Activated CD4-positive, alpha-beta T cell treated with anti-CD3 and anti-CD28 coated beads for 1 hour (primary cell): ENCODE measurements at regions not wholly inside any gene's neighbourhood (a gene's known extent, or its start where the extent isn't known, plus 50 kb on each side); places are given as distances from the start of the nearest gene placed in this dataset.

ENCODE experiments used
- DNase-seq: peaks from one replicate; pipeline ENCODE4 v3.0.0-alpha.2; 2020

DNA sequence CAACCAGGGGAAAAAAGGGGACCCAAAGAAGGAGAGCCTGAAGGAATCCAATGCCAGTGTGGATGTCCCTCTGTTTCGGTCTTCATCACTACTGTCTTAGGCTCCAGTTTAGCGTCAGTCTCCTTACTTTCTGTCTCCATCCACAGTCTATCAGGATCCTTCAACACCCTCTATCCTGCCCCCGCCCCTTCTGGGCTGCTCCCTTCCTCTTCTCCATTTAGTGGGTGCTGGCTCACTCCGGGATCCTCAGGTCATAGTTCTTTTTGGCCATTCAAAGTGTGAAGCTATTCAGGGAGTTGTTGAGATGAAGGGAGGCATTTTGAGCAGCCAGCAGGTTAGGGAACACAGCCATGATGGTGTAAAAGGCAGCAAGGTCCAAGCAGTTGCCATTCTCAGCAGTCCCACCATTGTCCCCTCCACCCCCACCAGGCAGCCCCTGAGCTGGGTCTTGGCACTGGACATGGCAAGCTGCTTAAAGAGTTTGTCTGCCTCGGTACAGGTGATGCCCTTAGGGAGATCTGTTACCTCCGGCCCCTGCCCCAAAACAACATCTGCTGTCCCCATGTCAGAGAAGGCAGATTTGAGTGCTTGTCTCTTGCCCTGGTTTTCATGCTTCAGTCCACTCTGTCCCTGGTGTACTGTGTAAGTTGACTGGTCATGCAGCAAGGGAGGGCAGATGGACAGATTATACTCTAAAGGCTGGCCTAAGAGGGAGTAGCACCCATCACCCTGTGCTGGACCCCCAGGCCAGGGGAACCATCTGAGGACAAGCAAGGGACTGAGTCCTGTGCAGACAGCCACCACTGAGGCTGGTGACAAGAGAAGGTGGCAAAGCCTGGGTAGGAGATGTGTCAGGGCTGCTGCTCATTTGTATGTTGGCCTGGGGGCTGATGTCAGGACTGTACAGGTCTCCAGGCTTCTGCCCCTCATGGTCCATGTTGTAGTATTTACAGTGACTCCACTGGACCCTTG is 842.0 kb downstream of the HACE1 start:
- DNase-seq = no peak

DNA sequence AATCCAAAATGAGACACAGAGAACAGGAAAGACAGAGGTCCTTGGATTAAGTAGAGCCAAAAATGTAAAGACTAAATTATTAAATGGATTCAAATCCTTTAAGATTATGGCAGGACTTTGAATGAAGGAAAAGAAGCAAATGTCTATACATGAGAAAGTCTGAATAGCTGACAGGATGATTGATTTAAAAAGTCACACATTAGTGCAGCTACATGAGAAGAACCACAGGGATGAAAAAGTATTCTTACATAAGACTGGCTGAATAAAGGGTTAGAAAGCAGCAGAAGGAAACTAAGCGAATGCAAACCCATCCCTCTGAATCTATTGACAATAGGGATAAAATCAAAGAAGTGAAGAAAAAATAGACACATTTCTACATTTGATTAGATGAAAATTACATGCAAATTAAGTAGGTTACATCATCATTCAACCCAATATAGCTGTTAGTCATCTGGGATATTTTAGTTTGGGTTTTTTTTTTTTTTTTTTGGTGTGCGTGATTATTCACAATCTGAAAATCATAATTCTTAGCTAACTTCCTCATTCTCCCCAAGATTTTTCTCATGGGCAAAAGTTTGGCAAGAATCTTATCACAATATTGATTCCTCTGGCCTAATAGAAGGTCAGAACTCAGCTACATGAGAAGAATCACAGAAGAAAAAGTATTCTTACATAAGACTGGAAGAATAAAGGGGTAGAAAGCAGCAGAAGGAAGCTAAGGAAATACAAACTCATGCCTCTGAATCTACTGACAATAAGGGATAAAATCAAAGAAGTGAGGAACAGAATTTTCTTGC is 845.4 kb downstream of the HACE1 start:
- no peak for DNase-seq

DNA sequence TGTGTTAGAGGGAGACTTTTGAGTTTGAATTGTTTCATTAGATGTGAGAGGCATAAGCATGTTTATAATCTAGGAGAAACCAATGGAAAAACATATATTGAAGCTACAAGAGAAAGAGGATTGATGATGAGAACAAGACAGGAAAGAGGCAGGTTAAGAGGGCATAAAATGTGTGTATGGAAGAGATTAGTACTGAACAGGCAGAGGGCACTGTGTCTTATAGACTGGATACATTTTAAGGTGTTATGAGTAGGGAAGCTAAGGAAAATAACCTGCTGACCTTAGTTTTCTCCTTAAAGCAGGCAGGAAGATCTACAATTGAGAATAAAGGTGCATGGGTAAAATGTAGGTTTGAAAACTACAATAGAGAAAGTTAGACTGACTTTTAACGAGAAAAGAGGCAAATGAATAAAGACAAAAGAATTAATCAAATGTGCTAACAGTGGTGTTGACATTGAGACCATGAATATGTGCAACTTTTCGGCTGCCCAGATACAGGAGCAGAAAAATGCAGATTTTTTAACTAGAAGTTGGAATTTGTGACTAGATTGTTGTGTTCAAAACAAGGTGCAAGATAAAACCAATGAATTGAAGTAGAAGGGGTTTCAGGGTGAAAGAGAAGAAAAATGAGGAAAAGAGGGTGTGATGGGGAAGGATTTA is 846.3 kb downstream of the HACE1 start:
- DNase-seq = no peak

DNA sequence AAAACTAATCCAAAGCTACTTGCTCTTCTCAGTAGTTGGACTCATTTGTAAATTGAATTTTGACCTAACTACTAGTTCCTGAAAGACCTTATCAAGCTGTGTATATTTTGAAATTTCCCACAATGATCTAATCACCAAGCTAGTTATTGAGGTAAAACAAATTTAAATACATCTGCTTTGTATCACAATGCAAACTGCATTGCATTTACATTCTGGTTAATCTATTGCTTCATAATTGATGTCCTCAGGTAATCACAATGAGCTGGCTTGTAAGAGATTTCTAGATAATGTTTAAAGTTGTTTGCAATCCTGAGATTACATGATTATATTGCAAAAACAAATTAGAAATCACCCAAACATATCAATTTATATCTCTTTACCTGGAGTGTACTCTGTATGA is 848.8 kb downstream of the HACE1 start:
- DNase-seq = no peak

DNA sequence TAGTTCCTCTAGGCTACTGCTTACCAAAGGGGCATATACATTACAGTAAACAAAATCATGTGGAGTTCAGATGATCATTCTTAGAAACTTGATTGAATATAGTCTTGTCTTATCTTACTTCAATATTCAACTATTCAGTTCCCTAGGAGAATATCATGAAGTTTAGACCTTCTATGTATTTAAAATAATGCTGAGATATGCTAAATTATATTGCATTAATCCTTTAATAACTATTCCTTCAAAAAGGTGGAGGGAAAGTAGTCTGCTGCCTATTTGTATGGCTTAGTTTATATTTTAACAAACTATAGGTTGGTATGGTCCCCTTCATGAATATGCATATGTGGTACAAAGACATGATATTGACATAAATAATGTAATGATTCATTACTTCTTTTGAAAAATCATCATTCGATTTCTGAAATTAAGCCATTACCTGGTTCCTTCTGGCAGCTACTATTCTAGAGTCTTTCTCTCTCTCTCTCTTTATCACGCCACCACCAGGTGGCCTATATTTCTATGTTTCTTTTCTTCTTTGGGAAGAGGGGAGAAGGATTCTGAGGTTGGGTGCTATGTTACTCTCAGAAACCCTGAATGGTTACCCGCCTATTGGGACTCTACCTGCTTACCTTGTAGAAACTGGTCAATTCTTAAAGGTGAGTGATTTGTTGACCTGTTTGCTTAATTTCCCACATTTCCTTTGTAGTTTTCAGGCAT is 855.8 kb downstream of the HACE1 start:
- no peak for DNase-seq

DNA sequence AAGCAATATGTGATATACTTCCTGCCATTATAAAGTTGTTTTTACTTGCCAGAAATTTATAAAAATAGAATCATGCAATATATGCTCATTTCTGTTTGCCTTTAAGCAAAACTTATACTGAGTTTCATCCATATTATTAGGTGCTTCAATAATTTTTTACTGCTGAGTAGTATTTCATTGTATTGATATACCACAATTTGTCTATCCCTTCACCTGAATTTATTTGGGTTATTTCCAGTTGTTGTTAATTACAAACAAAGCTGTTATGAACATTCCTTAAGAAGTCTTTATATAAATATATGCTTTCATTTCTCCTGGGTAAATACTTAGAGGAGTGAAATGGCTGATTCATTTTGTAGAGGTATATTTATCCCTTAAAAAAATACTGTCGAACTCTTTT is 864.1 kb downstream of the HACE1 start:
- no peak for DNase-seq

DNA sequence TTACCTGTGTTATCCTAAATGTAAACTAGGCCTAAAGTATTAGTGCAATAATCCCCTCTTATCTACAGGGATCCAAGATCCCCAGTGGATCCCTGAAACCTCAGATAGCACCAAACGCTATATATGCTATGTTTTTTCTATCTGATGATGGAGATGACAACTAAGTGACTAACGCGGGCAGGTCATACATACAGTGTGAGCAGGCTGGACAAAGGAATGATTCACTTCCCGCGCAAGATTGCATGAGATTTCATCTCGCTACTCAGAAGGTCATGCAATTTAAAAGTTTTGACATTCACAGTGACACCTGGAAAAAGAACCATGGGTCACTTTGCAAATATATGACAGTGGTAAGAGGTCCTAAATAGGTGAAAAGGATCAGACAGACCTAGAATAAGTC is 875.9 kb downstream of the HACE1 start:
- DNase-seq = no peak

DNA sequence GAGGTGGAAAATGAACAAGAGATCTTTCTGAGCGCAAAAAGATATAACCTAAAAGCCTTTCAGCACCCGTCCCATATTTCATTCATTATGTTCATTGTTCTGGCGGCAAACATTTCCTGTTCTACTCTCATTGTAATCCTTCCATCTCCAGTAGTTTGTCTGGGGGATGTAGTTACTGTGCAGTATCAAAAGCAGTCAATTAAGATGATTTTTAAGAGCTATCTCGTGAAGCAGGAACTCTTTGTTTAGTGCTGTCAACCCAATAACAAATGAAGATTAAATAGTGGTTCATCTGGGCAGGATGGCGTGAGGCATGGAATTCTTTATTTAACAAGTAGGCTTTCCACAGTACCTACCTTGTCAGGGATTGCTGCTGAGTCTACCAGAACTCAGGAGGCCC is 876.7 kb downstream of the HACE1 start:
- no peak for DNase-seq

DNA sequence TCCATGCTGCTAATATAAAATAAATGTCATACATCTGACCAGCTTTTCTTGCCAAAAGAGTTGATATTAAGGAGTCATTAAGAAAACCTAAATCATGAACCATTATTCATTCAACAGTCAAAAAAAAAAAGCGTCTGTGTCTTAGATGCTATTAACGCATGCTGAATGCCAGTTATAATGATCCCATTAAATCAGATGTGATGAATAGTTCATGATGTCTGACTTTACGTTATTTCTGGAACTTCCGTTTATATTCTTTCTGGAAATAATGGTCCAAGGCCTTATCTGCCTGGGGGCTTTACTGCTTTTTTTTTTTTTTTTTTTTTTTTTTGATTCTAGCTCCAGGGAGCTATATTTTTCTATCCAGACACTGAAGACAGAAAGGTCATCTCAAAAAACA is 877.1 kb downstream of the HACE1 start:
- DNase-seq = no peak

DNA sequence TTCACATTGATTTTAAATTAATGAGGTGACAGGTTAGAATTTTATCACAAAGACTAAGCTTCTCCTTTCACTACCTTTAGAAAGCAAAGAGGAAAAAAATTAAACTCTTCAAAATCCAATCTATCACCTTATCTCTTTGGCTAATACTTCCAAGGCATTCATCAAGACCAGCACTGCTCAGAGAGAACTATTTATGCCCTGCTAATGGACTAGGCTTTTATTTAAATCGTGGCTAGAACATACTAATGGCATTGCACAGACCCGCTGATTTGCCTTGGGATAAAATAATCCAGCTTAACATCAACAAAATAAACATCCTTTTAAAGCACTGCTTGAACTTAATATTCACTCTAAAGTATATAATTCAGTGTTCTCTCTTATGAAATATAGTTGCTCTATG is 880.4 kb downstream of the HACE1 start:
- no peak for DNase-seq

DNA sequence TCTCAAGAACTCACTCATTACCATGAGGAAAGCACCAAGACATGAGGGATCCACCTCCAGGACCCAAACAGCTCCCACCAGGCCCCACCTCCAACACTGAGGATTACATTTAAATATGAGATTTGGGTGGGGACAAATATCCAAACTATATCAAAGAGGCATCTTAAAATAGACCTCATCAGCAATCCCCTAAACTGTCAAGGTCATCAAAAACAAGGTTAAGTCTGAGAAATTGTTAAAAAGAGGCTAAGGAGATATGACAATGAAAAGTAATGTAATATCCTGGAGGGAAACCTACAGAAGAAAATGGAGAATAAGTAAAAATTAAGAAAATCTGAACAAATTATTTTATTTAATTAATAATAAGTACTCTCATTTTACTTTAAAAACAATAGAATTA is 922.3 kb downstream of the HACE1 start:
- no peak for DNase-seq

DNA sequence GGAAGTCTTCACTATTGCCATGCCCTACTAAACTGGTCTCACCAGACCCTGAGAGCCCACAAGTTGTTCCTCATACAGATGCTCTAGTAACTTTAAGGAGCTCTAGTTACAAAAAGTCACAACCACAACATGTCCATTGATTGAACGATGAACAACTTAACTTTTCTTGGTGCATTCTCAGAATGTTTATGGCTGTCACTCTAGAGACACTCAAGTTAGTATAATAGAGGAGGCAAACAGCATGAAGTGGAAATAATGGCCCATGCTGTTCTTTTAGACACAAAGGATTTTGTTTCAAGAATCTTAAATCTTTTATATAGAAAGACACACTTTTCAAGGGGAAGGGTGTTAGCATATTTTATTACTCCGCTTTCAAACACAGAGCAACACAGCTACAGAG is 934.4 kb downstream of the HACE1 start:
- DNase-seq = no peak

DNA sequence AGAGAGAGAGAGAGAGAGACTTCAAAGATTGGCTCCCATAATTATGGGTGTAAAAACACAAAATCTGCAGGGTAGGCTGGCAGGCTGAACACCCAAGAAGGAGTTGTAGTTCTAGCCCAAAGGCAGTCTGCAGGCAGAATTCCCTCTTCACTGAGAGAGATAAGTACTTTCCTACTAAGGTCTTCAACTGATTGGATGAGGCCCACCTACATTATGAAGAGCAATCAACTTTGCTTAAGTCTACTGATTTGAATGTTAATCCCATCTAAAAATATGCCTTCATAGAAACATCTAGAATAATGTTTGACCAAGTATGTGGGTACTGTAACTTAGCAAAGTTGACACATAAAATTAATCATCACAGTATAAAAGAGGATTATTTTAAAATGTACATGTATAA is 949.7 kb downstream of the HACE1 start:
- DNase-seq = no peak

DNA sequence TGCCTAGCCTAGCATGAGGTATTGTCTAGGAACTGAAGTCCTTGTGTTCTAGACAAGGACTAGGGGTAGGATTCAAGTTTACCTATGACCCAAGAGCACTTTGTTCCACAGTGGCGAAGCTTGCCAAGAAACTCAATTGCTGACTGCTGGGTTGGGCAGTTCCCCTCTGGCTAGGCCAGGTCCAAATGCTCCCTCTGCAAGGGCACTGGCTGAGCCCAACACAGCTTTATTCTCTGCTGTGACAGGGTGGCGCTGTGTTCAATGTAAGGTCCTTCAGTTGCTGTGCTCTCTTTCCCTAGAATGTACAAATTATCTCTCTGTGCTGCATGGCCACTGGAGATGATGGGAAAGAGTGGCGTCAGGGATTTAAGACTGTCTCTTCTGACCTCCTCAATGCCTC is 950.8 kb downstream of the HACE1 start:
- DNase-seq = no peak

DNA sequence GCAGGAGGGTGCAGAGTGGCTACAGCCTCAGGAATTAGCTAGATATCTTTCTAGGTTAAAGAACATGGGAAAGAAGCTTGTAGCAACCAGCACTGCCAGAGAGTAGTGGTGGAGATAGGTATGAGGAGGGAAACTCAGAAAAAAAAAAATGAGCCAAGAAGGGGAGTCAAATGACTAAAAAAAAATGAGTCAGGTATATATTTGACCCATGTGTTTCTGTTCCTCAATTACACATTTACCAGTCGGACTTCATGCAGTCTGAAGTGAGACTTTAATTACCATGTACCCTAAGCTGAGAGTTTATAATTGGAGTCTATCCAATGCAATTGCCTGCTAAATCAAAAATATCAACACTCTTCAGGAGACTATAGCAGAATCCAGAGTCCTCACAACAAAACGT is 964.6 kb downstream of the HACE1 start:
- DNase-seq = no peak

DNA sequence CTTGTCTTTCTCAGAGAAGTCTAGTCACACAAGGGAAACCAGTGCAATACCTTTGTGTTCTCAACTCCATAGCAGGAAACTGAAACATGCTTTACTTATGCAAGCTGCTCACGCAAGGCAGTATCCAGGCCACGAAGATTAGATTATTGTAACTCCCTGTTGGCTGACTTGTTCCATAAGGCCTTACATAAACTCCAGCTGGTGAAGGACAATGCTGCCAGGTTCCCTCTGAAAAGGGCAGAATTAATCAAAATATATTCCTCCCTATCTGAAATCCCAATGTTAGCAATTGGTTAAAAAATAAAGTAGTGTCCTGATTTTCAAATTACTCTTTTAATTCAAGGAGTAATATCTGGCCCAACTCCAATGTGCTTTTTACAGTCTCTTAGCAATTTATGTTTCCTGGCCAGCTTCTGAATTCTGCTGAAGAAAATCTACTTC is 966.6 kb downstream of the HACE1 start:
- no peak for DNase-seq

DNA sequence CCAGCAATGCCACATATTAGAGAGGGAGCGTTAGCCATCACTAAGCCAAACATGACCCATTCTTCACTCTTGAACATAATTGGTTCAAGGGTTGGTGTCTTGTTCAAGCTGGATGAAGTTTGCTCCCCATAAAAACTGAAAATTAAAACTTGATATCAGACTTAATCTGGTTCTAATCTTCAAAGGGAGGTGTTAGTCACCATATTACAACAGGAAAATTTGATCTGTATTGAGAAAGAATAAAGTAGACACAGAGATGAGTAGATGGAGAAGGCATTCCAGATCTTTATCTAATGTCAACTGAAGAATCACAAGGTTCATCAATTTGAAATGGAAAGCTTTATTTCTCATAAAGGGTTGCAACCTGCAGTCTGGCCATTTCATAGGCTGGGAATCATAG is 972.8 kb downstream of the HACE1 start:
- DNase-seq = no peak

DNA sequence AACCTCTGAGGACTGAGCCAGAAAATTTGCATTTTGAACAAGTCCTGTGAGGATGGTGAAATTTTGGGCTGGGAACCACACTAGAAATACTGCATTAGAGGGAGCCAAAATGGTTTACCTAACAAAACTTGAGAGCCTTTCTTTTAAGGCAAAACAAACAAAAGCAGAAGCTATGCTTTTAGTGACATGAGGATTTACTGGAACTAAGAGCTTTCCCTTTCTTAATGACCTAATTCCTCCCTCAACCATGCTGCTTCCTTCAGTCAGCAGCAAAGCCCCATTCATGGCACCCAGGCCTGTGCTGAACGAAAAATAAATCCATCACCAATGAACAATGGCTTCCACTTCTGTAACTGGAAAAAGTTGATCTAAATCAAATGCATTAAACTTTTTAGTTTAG is 974.3 kb downstream of the HACE1 start:
- no peak for DNase-seq

DNA sequence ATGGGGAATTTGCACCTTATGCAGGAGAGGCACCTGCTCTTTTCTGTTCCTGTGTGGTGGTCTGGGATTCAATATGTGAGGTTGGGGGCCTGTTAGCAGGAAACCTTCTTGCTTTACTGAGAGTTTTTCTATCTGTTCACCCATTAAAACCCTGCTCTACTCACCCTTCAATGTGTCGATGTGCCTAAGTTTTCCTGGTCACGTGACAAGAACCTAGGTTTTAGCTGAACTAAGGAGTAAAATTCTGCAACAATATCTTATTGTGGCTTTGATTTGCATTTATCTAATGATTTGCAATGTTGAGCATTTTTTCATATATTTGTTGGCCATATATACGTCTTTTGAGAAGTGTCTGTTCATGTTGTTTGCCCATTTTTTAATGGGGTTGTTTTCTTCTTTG is 979.9 kb downstream of the HACE1 start:
- no peak for DNase-seq

DNA sequence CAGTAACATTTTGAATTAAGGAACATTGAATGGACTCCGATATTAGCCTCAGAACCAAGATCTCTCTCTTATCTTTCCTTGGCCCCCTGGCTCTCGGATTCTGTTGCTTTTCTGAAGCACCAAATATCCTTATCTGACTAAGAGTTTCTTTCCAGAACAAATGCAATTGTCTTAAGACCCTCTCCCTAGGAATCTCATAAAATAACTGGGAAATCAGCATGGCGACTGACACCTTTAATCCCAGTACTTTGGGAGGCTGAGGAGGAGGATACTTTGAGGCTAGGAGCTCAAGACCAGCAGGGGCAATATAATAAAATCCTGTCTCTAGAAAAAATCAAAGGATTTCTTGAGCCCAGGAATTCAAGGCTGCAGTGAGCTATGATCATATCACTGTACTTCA is 984.5 kb downstream of the HACE1 start:
- DNase-seq = no peak

DNA sequence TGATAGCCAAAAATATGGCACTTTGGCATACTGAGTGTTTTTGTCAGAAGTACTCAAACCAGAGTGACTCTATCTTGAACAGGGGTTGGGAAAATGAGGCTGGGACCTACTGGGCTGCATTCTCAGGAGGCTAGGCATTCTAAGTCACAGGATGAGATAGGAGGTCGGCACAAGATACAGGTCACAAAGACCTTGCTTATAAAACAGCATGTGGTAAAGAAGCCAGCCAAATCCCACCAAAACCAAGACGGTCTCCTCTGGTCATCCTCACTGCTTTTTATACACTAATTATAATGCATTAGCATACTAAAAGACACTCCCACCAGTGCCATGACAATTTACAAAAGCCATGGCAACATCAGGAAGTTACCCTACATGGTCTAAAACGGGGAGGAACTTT is 985.1 kb downstream of the HACE1 start:
- no peak for DNase-seq

DNA sequence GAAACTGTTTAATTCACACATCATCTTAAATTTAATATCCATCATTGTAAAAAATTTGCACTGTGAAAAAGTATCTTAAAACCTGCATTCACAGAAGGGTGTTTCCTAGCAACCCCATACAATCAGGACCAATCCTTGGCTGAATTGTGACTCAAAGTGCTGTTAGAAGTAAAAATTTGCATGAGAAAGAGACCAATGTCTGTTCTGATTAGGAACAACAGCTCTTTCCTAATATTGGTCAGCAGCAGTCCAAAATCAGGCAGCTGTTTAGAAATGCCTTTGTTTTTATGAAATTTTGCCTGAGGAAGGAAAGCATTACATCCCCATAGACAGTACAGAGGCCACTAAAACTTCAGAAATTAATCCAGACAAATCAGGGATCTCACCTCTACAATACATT is 987.0 kb downstream of the HACE1 start:
- DNase-seq = no peak

DNA sequence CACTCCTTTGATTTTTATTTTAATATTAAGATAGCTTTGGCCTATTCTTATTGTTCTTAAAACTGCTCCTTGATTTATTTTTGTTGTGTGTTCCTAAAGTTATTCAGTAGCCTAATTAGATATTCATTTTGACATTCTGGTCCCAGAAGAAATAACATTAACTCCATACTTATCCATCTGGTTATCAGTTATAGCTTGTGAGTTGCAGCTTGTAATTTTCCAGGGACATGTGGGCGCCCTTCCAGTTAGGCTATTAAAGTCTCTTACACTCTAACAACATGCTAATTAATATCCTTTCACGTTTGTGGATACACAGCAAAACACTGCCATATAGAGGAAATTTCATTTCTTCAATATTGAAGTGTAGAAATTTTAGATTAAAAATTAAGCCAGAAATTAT is 987.5 kb downstream of the HACE1 start:
- no peak for DNase-seq
